Natural killer cell (primary cell): ENCODE measurements at regions not wholly inside any gene's neighbourhood (a gene's known extent, or its start where the extent isn't known, plus 50 kb on each side); places are given as distances from the start of the nearest gene placed in this dataset.

Experiments
- ATAC-seq, 3 donors: fragments of 150-1000 bp in 2 of 3; fragments of 200-7000 bp in 1 of 3; cut with Tn5 transposase; 1 replicate in 1 of 3; 2 replicates in 2 of 3; pipeline ENCODE4 v1.10.0; 2021; ENCODE audit warnings: mild to moderate bottlenecking in 2 of 3, moderate library complexity in 2 of 3
- DNase-seq, 2 donors: peaks; one replicate each; pipeline versions ENCODE4 v3.0.0 to v3.0.0-alpha.2; 2013 to 2021; ENCODE audit warnings: mixed read lengths in 1 of 2
- H3K27ac ChIP-seq: one replicate; pipeline ENCODE4 v1.5.1; 2013; ENCODE audit warnings: mild to moderate bottlenecking, low read length
- H3K27me3 ChIP-seq: one replicate; pipeline ENCODE4 v1.6.1; 2013; ENCODE audit warnings: low read length; ENCODE audit not compliant: control insufficient read depth, insufficient read depth
- H3K36me3 ChIP-seq: one replicate; pipeline ENCODE4 v1.6.1; 2013; ENCODE audit warnings: low read length; ENCODE audit not compliant: control insufficient read depth, insufficient read depth
- H3K4me1 ChIP-seq: one replicate; pipeline ENCODE4 v1.6.1; 2013; ENCODE audit warnings: low read length; ENCODE audit not compliant: control insufficient read depth, insufficient read depth
- H3K4me3 ChIP-seq: one replicate; pipeline ENCODE4 v1.5.1; 2013; ENCODE audit warnings: low read length
- H3K9me3 ChIP-seq: one replicate; pipeline ENCODE4 v1.6.1; 2013; ENCODE audit warnings: low read length; ENCODE audit not compliant: control insufficient read depth, insufficient read depth
- H3K27ac Mint-ChIP-seq, 2 donors: one replicate each; pipeline ENCODE4 v1.8.0; 2022; ENCODE audit warnings: mild to moderate bottlenecking in 2 of 2, mixed read lengths in 2 of 2, moderate library complexity in 1 of 2
- H3K27me3 Mint-ChIP-seq, 2 donors: one replicate each; pipeline ENCODE4 v1.8.0; 2022; ENCODE audit warnings: low read depth in 2 of 2, mixed read lengths in 2 of 2
- H3K36me3 Mint-ChIP-seq: one replicate; pipeline ENCODE4 v1.8.0; 2022; ENCODE audit warnings: mixed read lengths
- H3K4me1 Mint-ChIP-seq, 2 donors: one replicate each; pipeline ENCODE4 v1.8.0; 2022; ENCODE audit warnings: mixed read lengths in 2 of 2
- H3K4me3 Mint-ChIP-seq: one replicate; pipeline ENCODE4 v1.8.0; 2022; ENCODE audit warnings: mild to moderate bottlenecking, moderate library complexity, mixed read lengths
- H3K9me3 Mint-ChIP-seq, 2 donors: one replicate each; pipeline ENCODE4 v1.8.0; 2022; ENCODE audit warnings: mixed read lengths in 2 of 2
- WGBS: methylation state at CpG from one replicate; pipeline ENCODE4 v1.1.7; 2013; ENCODE audit warnings: missing lambda C conversion rate; ENCODE audit not compliant: insufficient coverage; 5-methylcytosine and 5-hydroxymethylcytosine counted together
- intact Hi-C: fragments of 100-400 bp; cut with micrococcal nuclease; formaldehyde crosslinking; loops from one replicate; pipeline ENCODE4 v1.14.2; 2022
- TF ChIP-seq, protein P1 (sequence below): fragments of 200-600 bp; IDR thresholded peaks from one replicate; pipeline ENCODE4 v1.8.0; 2022; ENCODE audit warnings: antibody characterized with exemption

DNA sequence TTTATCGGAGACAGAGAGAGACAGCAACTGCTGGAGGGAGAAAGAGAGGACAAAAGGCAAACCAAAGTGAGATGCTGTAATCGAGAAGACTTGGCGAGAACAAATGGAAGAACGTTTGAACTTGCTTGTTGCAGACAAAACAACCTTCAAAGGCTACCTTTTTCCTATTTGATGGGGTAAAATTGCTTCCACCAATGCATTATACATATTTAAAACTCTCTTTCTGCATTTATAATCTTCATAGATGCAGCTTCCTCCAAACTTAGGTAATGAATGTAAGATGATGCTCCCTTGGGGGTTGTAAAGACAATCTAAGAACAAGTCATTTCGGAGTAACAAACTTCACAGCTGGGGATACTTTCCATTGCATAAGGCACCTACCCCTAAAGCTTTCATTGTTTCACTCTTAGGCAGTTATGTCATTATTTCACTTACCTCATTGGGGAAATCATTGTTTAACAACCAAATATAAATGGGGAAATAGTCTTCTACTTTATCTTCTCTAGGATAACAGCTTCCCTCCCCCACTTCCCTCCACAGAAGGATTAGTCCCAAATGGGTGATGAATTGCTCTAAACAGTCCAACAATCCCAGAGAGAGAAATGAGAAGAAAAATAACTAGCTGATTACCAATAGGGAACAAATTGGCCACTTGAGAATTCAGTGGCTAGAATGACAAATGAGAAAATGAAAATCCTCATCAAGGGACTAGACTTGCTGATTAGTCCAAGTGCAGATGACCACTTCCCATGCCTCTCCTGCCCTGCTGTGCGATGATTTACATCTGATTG, 269.8 kb upstream of the ADAMTS9 start:
- Mint-ChIP-seq H3K4me1 (no peaks in the 10 kb centered on the region), H3K27me3 (no peaks in the 10 kb centered on the region), H3K27ac (no peak overlapping the region), H3K9me3 (peaks cover 9 to 19% of the 10 kb centered on the region in 2 donors), H3K4me3 (no peak overlapping the region), H3K36me3 (no peaks in the 10 kb centered on the region)
- Histone ChIP-seq H3K27me3 (no peaks in the 10 kb centered on the region), H3K4me3 (no peak overlapping the region), H3K9me3 (no peaks in the 10 kb centered on the region), H3K36me3 (no peaks in the 10 kb centered on the region), H3K4me1 (no peaks in the 10 kb centered on the region), H3K27ac (no peak overlapping the region)
- DNase-seq (no peak), ATAC-seq (no peak)
- intact Hi-C loops = no loop called here
- 89% methylated on average over 6 of the region's 6 CpGs for WGBS
- TF ChIP-seq, protein P1, sequence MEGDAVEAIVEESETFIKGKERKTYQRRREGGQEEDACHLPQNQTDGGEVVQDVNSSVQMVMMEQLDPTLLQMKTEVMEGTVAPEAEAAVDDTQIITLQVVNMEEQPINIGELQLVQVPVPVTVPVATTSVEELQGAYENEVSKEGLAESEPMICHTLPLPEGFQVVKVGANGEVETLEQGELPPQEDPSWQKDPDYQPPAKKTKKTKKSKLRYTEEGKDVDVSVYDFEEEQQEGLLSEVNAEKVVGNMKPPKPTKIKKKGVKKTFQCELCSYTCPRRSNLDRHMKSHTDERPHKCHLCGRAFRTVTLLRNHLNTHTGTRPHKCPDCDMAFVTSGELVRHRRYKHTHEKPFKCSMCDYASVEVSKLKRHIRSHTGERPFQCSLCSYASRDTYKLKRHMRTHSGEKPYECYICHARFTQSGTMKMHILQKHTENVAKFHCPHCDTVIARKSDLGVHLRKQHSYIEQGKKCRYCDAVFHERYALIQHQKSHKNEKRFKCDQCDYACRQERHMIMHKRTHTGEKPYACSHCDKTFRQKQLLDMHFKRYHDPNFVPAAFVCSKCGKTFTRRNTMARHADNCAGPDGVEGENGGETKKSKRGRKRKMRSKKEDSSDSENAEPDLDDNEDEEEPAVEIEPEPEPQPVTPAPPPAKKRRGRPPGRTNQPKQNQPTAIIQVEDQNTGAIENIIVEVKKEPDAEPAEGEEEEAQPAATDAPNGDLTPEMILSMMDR = no peak

DNA sequence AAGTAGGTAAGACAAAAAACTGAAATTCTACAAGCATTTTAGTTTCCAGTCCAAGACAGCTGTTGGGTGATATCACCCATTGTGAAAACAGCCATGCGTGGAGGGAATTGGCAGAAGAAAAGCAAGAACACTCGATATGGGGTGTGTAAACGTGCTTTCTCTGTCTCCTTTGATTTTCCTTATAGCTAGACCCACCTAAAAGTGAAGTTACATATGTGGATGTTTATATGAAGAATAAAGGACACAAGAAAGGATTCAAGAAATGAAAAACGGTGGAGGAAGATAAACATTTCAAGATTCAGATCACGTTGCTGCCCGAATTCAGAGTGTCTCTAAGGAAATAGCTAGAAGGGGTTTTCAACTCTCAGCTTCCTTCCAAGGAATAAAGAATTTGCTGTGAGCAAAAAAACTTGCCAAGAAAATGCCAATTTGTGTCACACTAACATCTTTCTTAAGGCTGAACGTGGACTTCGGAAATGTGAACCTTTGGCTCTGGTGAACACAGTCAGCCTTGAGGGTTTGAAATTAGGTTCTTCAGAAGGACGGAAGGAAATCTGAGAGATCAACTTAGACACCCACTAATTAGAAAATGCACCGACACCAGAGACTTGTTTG, 269.0 kb upstream of the ADAMTS9 start:
- no peak overlapping the region for H3K27ac Mint-ChIP-seq
- H3K4me3 Mint-ChIP-seq = no peak overlapping the region
- H3K27me3 Mint-ChIP-seq = no peaks in the 10 kb centered on the region

DNA sequence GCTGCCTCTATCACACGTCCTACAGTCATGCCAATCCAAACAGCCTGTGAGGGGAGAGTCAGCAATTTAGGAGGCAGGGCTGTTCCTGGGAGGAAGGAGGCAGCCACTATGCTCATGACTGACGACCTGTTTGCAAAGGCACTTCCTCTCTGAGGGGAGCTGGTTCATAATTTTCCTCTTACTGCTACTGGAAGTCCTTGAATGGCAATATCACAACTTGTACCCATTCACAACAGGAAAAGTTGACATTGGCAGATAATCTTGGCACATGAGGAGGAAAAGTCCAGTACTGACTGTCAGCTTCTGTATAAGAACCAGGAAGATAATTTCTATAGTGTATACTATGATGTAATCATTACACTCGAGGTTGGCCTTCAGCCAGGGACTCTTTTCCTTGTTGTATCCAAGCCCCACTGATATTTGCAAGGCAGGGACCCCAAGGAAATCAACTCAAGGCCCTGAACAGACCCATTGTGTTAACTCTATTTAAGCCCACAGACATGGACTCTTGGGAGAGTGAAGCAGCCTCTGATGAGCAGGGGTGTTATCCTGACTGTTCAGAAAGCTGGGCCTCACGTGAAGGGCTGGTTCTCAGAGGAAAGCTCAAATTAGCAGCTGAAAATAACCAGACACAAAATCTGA, 267.3 kb upstream of the ADAMTS9 start:
- H3K4me1 ChIP-seq = no peaks in the 10 kb centered on the region
- TF ChIP-seq, protein P1 = no peak
- H3K9me3 ChIP-seq = no peaks in the 10 kb centered on the region
- intact Hi-C loops = no loop called here
- 23% methylated on average over 3 of the region's 4 CpGs for WGBS
- H3K27me3 ChIP-seq = no peaks in the 10 kb centered on the region
- H3K36me3 Mint-ChIP-seq = no peaks in the 10 kb centered on the region
- no peaks in the 10 kb centered on the region for H3K27me3 Mint-ChIP-seq
- no peak overlapping the region for H3K27ac Mint-ChIP-seq
- H3K4me3 Mint-ChIP-seq = no peak overlapping the region
- H3K36me3 ChIP-seq = no peaks in the 10 kb centered on the region
- no peak for DNase-seq
- peaks cover 6 to 17% of the 10 kb centered on the region in 2 donors for H3K9me3 Mint-ChIP-seq
- H3K27ac ChIP-seq = no peak overlapping the region
- no peak overlapping the region for H3K4me3 ChIP-seq
- H3K4me1 Mint-ChIP-seq = no peaks in the 10 kb centered on the region
- no peak for ATAC-seq

More for the DNA sequence above, 269.0 kb upstream of the ADAMTS9 start:
- intact Hi-C loops = no loop called here
- Histone ChIP-seq H3K36me3 (no peaks in the 10 kb centered on the region), H3K27ac (no peak overlapping the region), H3K9me3 (no peaks in the 10 kb centered on the region), H3K27me3 (no peaks in the 10 kb centered on the region), H3K4me3 (no peak overlapping the region), H3K4me1 (no peaks in the 10 kb centered on the region)
- no peak for DNase-seq
- Mint-ChIP-seq H3K4me1 (no peaks in the 10 kb centered on the region), H3K9me3 (peaks cover 9 to 19% of the 10 kb centered on the region in 2 donors), H3K36me3 (no peaks in the 10 kb centered on the region)
- ATAC-seq = no peak
- TF ChIP-seq, protein P1 = no peak
- 87% methylated on average over 9 of the region's 10 CpGs for WGBS
